NOMO-1 (cell line): ENCODE measurements at regions not wholly inside any gene's neighbourhood (a gene's known extent, or its start where the extent isn't known, plus 50 kb on each side); places are given as distances from the start of the nearest gene placed in this dataset.

Experiments used
- DNase-seq, 2 experiments: peaks; one replicate each; lab custom pipeline; 2025; ENCODE audit not compliant: unreplicated experiment in 2 of 2; lab: John Stamatoyannopoulos, UW

- DNase-seq, result no peak
Observed at GRCh38 chr13:22111152-22111783, 440.4 kb downstream of the FGF9 start.

DNA sequence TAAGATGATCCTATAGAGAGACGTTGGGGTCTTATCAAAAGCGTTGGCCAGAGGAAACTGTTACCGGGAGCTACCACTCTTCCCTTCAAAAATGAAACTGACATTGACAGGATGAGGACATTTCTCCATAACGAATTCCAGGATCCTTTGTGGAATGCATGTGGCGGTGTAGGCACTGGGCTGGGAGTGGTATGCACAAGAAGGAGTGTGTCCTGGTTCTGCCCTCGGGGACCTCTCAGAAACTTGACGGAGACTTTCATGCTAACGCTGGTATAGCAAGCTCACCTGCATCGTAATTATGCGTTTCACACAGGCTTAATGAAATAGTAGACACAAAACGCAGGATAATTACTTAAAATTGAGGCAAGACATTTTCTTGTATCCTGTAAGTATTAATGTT is 441.1 kb downstream of the FGF9 start:
- DNase-seq, result no peak

DNA sequence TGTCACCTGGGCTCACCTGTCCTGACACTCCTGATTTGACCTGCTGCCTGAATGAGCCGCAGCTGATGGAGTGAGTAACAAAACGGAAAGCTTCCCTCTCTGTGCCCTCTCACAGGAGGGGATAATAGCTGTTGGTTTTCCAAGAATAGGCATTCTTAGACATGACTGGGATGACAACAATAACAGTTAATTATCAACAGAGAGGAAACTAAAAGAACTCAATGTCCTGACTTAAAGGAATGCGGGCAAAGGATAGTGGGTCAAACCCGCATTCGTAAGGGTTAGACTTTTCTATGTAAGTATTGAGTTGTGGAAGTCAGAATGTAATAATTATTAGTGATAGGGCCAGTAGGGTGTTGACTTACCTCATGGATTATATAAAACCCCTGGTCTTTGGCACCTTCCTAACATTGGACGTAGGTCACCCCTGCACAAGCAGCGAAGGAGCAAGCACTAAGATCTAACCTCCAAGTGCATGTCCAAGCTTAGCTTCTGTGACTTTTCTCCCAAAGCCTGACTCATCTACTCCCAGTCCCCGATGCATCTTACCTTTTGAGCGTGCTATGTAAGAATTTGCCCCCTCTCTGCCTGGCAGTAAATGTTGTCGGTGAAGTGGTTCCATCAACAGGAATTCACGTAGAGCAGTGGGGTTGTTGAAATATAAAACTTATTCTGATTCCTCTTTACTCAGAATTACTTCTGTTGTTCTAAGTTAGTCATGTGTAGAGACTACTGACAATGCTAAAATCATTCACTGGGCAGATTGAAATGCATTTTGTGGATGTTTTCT is 442.3 kb downstream of the FGF9 start:
- no peak for DNase-seq

DNA sequence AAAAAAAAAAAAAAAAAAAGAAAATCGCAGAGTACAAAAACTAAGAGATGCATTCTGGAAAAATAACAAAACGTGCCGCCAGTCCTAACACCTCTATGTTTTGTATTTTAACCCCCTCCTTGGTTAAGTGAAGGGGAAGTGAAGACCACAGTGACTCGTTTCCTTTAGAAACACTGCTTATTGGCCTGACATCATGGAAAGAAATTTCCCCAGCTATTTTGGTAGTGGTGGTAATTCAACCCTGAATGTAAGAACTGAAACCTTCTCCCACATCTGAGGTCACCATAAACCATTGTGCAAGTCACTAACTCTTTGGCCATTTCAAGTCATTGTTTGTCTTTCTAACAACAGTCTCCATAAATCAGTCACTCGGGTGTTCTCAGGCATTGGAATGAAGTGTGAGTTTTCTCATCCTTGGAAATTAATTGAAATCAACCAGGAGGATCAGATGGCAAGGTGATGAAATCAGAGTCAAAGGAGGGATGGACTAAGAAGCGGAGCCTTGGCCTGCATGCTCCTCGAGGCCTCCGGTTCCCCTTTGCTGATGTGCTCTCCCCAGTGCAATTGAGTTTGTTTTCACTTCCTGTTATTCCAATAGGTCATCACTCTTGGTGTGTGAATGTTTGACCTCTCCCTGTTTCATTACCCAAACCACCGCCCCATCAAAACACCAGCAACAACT is 443.9 kb downstream of the FGF9 start:
- DNase-seq, result peak; percentile 82 to 94

DNA sequence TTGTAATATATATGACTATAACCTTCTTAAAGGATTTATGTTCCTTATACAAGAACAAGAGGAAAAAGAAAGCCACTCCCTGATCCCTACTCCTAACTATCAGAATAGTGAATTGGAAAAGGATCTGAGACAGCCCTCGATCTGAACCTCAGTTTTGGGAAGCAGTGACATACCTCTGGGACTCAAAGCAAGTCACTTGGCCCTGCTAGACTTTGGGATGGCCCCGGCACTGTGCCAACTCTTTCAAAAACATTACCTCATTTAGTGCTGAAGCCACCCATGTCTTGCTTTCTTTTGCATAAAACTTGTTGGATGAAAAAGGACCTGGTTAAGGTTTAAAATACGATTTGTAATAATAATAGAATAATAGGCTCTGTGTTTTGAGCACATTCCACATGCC is 447.3 kb downstream of the FGF9 start:
- no peak for DNase-seq

GRCh38 chr13:22120646-22121045 is 449.8 kb downstream of the FGF9 start:
- DNase-seq, result no peak

DNA sequence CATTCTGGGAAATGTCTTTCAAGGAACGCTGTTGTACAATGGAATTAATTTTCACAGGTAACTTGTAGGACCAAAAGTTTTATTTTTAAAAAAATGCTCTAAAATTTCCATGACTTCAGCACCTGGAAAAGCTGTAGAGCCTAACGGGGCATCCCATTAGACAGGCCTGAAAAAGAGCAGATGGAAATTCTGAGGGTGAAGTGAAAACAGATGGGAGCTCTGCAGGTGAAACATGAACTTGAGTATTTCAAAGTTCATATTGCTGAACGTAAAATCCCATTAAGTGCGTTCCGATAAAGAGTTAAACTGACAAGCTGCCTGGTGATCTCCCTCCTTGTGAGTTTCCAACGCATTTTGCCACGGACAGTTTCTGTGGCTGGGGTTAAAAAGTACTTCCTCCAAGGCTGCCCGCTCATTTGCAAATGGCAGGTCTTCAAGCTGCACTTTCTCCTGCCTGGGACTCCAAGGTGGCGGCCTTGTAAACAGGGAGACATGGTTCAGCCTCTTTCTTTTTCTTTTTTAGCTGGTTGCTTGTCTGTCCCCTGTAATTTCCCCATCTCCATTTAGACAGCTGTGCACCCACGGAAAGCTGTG is 450.4 kb downstream of the FGF9 start:
- DNase-seq, result no peak

DNA sequence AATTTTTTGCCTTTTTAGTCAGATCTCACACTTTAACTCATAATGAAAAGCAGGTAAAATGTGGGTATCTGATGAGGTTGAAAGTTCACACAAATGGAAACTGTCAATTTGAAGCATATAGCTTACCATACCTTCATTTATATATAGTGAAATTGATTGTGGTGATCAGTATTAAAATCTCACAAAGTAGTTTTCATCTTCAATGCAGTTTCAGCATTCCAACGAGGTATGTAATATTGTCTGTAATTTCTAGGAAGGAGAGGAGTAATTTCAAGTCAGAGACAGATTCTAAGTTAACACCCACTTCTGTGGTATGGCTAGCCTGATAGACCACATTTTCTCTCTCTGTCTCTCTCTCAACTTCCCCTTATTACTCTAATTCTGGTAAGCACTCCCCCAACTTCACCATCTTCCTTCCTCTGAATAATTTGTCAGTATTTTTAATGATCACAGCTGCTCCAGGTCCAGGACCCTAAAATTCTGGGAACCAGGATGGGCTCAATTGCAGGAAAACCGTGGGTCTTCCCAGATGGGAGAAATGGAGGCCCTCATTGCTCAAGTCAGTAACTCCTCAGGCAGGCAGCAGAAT is 455.7 kb downstream of the FGF9 start:
- peak; percentile 29 to 66 for DNase-seq

DNA sequence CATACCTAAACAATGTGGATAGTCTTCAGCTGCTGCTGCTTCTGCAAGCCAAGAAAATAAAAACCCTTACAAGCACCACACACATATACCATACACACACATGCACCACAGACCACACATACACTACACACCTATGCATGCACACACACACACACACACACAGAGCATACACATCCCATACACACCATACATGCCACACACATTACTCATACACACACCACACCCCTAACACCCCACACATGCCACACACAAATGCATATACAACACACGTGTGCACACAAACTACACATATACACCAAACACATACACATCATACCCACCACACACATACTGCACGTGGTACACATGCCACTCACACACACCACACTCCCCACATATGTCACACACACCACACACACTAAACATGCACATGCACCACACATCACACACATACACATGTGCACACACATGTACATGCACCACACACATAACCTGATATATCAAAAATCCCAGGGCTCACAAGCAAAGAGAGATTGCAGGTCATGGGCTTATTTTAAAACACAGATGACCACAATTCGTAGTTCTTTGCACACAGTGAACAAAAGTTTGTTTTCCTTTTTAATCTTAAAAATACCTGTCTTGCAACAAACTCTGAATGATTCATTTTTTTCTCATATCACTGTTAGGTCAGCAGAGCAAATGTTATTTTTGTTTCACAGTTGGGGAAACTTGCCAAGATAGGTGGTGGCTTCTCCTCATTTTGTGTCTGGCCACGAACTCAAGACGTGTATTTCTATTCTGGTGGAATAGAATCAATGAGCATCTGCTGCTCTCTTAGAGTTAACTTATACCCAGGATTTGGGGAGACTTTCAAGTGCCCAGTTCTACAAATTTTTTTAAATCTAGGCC is 456.6 kb downstream of the FGF9 start:
- no peak for DNase-seq

GRCh38 chr13:22128441-22129408 is 457.9 kb downstream of the FGF9 start:
- no peak for DNase-seq

DNA sequence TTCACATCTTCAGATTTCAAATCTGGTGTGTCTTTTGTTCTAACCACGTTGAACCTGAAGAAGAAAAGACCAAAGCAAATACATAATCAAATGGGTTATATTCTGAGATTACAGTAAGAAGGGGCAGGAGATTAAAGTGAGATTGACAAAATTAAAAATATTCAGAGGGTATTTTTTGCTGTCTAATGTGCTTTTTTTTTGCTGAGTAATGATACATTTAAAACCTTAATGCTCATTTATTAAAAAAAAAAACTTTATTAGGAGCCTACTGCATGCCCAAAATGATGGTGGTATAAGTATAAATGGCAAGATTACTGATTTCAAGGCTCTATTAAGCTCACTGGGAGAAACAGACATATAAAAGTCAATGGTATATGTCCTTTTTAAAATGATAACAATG is 459.4 kb downstream of the FGF9 start:
- no peak for DNase-seq

DNA sequence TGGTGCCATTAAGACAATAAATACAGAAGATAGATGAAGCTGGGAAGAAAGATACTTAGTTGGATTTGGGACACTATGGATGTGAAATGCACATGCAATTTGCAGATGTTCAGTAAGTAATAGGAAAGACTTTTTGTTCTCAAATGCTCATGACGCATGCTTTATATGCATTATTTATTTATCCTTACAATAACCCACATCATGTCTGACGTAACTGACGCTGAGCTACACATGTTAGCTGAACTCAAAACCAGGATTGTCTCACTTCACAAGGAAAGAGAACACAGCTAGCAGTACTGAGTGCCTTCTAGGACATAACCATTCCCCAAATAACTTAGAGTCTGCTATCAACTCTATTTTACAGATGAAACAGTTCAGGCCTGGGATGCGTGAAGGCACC is 463.4 kb downstream of the FGF9 start:
- no peak for DNase-seq

DNA sequence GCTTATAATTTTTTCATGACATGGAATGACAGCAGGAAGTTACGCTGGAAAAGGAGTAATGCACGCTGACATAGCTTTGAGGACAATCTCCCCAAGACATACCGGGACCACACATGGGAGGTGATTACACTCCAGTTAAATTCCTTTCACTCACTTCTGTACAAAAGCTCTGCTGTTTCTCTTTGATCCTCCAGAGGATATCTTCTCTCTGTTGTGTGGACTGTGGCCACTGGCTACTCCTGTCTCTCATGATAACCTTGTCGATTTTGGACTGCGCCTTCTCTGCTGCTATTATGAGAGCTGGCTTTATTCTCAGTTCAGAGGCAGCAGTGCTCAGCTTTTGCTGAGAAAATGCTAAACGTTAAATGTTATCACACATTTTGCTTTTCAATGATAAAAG is 464.6 kb downstream of the FGF9 start:
- no peak for DNase-seq

GRCh38 chr13:22137361-22138050 is 466.6 kb downstream of the FGF9 start:
- DNase-seq, result no peak

DNA sequence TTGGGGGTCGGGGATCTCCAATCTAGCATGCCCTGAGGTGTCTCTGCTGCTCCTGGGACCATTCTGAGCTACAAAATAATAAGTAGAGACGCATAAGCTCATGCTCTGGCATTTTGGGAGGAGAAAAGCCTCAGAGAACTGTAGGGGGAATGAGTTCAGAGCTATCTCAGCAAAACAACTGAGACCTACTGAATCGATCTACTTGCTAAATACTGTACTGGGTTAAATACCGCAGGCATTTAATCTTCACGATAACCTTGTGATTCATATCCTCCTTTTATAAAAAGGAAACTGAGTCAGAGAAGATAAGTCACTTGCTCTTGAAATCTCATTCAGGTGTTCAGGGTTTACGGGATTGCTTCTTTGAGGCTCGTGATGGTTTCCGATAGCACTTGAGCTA is 468.1 kb downstream of the FGF9 start:
- DNase-seq, result no peak

GRCh38 chr13:22141716-22142115 is 470.8 kb downstream of the FGF9 start:
- DNase-seq, result no peak

- DNase-seq, result no peak
Observed at GRCh38 chr13:22143671-22144070, 472.8 kb downstream of the FGF9 start.

- no peak for DNase-seq
Observed at GRCh38 chr13:22144806-22145205, 473.9 kb downstream of the FGF9 start.
